ENCODE measurements at regions not wholly inside any gene's neighbourhood (a gene's known extent, or its start where the extent isn't known, plus 50 kb on each side); places are given as distances from the start of the nearest gene placed in this dataset.

- no peak overlapping the region for H3K4me3 ChIP-seq (ENCODE audit: low read depth, low read length)
- TF ChIP-seq CTCF (IDR thresholded peaks at IDR 0.05; ENCODE audit: low read depth, low read length) = no peak
Observed at GRCh38 chr4:8688908-8689445, 96.4 kb downstream of the CPZ start.

- TF ChIP-seq CTCF (IDR thresholded peaks at IDR 0.05; ENCODE audit: low read depth, low read length) = peak; percentile 54
- no peak overlapping the region for H3K4me3 ChIP-seq (ENCODE audit: low read depth, low read length)
Observed at GRCh38 chr4:8688041-8688907, 95.7 kb downstream of the CPZ start.

- no peak overlapping the region for H3K4me3 ChIP-seq (ENCODE audit: low read depth, low read length)
- no peak for TF ChIP-seq CTCF (IDR thresholded peaks at IDR 0.05; ENCODE audit: low read depth, low read length)
Observed at GRCh38 chr4:8687083-8687482, 94.5 kb downstream of the CPZ start.

GRCh38 chr4:8685831-8686230 is 93.3 kb downstream of the CPZ start:
- no peak for TF ChIP-seq CTCF (IDR thresholded peaks at IDR 0.05; ENCODE audit: low read depth, low read length)
- H3K4me3 ChIP-seq (ENCODE audit: low read depth, low read length) = no peak overlapping the region

- H3K4me3 ChIP-seq (ENCODE audit: low read depth, low read length) = no peak overlapping the region
- no peak for TF ChIP-seq CTCF (IDR thresholded peaks at IDR 0.05; ENCODE audit: low read depth, low read length)
Observed at GRCh38 chr4:8683462-8683861, 90.9 kb downstream of the CPZ start.

GRCh38 chr4:8682725-8683124 is 90.2 kb downstream of the CPZ start:
- TF ChIP-seq CTCF (IDR thresholded peaks at IDR 0.05; ENCODE audit: low read depth, low read length) = no peak
- H3K4me3 ChIP-seq (ENCODE audit: low read depth, low read length) = no peak overlapping the region

GRCh38 chr4:8682296-8682695 is 89.7 kb downstream of the CPZ start:
- TF ChIP-seq CTCF (IDR thresholded peaks at IDR 0.05; ENCODE audit: low read depth, low read length) = no peak
- H3K4me3 ChIP-seq (ENCODE audit: low read depth, low read length) = no peak overlapping the region

All from WI38 (cell line).